Thyroid gland (tissue), 4 donors: ENCODE measurements at regions not wholly inside any gene's neighbourhood (a gene's known extent, or its start where the extent isn't known, plus 50 kb on each side); places are given as distances from the start of the nearest gene placed in this dataset.

Source experiments
- POLR2A ChIP-seq, 2 donors: fragments of 450-650 bp; IDR thresholded peaks; one replicate each; pipeline ENCODE4 v1.6.1; 2017; ENCODE audit warnings: antibody characterized with exemption in 2 of 2, mild to moderate bottlenecking in 2 of 2, moderate library complexity in 1 of 2
- TF ChIP-seq, protein P1 (sequence below), 6 experiments: fragments of 200-600 bp in 3 of 6; fragments of 450-650 bp in 3 of 6; sonication (generic) in 3 of 6; IDR thresholded peaks; one replicate each; pipeline ENCODE4 v1.5.1; 2016 to 2019; ENCODE audit warnings: antibody characterized with exemption in 6 of 6, mild to moderate bottlenecking in 2 of 6, inconsistent platforms in 1 of 6, moderate library complexity in 1 of 6

DNA sequence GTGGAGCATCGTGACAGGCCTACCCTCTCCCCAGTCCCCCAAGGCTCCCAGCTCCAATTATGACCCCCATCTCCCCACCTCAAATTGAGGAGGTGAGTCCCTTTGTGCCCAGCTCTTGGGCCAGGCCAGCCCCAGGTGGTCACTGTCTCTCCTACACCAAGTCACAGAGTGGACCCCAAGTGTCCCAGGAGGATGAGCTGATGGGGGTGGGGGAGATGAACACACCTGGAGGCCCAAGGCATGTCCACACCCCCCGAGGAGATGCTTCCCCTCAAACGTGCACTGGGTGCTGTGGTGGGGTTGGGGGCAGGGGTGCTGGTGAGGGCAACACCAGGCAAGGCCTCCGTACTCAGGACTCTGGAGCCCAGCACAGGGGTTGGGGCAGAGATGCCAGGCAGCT is 73.2 kb downstream of the RBFOX3 start:
- TF ChIP-seq, protein P1, sequence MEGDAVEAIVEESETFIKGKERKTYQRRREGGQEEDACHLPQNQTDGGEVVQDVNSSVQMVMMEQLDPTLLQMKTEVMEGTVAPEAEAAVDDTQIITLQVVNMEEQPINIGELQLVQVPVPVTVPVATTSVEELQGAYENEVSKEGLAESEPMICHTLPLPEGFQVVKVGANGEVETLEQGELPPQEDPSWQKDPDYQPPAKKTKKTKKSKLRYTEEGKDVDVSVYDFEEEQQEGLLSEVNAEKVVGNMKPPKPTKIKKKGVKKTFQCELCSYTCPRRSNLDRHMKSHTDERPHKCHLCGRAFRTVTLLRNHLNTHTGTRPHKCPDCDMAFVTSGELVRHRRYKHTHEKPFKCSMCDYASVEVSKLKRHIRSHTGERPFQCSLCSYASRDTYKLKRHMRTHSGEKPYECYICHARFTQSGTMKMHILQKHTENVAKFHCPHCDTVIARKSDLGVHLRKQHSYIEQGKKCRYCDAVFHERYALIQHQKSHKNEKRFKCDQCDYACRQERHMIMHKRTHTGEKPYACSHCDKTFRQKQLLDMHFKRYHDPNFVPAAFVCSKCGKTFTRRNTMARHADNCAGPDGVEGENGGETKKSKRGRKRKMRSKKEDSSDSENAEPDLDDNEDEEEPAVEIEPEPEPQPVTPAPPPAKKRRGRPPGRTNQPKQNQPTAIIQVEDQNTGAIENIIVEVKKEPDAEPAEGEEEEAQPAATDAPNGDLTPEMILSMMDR (IDR thresholded peaks at IDR 0.05) = no peak
- TF ChIP-seq POLR2A (IDR thresholded peaks at IDR 0.05) = no peak
